SK-N-SH (cell line): ENCODE measurements at regions not wholly inside any gene's neighbourhood (a gene's known extent, or its start where the extent isn't known, plus 50 kb on each side); places are given as distances from the start of the nearest gene placed in this dataset.

Experiments
- CTCF ChIP-seq: fragments of 200-600 bp; sonication (generic); IDR thresholded peaks from 2 replicates; pipeline ENCODE4 v1.6.1; 2017; ENCODE audit warnings: antibody characterized with exemption, mild to moderate bottlenecking, moderate library complexity
- NRF1 ChIP-seq: IDR thresholded peaks from 2 replicates; pipeline ENCODE4 v1.6.1; 2012; ENCODE audit warnings: low read depth, mild to moderate bottlenecking, low read length
- POLR2AphosphoS5 ChIP-seq: IDR thresholded peaks from 2 replicates; pipeline ENCODE4 v1.6.1; 2012; ENCODE audit warnings: low read depth, low read length
- REST ChIP-seq: IDR thresholded peaks from 2 replicates; pipeline ENCODE4 v1.6.1; 2012; ENCODE audit warnings: mild to moderate bottlenecking, low read depth, low read length, moderate library complexity
- SIN3A ChIP-seq: IDR thresholded peaks from 2 replicates; pipeline ENCODE4 v1.6.1; 2012; ENCODE audit warnings: low read depth, mild to moderate bottlenecking, low read length, moderate library complexity, borderline replicate concordance
- TF ChIP-seq, protein P1 (sequence below): IDR thresholded peaks from 2 replicates; pipeline ENCODE4; 2012

DNA sequence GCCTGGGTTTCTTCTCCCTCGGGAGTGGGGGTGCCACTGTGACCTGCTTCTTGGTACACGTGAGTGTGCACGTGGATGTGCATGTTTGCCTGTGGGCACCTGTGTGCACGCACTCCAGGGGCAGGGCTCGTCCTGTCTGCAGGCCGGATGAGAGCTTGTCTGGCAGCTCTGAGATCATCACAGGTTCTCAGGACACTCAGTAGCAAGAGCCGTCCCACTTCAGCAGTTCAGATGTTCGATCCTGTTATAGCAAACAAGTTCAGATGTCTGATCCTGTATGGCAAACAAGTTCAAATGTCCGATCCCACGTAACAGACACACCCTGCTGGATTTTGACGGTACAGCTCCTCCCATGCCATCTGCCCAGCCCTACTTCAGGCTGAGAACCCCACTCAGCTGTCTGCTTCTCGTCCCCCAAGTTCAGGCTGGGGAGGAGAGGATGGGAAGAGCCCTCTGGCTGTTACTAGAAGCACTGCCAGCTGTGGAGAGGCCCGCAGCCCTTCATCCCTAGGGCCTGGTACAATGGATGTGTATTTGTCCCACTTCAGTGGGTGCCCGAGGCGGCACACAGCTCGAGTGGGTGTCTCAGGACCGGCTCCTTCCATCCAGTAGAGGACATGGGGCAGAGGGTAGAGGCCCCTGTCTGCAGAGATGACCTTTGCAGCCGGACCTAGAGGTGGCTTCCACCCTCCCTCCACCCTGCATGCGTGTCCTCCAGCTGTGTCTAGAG is 1126.9 kb downstream of the BRD1 start:
- TF ChIP-seq, protein P1, sequence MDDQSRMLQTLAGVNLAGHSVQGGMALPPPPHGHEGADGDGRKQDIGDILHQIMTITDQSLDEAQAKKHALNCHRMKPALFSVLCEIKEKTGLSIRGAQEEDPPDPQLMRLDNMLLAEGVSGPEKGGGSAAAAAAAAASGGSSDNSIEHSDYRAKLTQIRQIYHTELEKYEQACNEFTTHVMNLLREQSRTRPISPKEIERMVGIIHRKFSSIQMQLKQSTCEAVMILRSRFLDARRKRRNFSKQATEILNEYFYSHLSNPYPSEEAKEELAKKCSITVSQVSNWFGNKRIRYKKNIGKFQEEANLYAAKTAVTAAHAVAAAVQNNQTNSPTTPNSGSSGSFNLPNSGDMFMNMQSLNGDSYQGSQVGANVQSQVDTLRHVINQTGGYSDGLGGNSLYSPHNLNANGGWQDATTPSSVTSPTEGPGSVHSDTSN = no peak
- TF ChIP-seq CTCF (no peak), POLR2AphosphoS5 (no peak), REST (no peak), NRF1 (no peak), SIN3A (no peak)
